ENCODE measurements at regions not wholly inside any gene's neighbourhood (a gene's known extent, or its start where the extent isn't known, plus 50 kb on each side); places are given as distances from the start of the nearest gene placed in this dataset.

DNA sequence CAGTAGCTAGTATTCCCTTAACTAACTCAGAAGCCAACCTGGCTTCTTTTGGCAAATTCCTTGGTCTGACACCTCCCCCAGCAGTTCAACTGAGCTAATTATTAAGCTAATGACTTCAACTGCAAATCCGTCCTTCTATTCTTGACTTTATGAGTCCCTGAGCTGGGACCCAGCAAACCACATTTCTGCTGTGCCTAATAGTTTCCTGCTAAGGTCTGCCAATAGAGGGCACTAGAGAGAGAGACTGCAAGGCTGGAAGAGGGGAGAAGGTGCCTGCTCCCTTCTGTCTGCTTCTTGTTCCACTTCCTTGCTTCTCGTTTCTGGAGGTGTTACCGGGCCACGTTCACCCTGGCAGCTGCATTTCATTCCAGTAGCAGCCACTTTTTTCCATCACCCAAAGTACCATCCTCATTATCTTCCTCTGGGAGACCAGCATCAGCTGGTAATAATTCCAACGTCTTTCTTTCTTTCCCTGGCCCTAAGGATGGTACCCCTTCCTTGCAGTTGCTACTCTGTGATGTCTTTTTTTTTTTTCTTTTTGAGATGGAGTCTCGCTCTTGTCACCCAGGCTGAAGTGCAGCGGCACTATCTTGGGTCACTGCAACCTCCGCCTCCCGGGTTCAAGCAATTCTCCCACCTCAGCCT, 352.0 kb downstream of the TNS1 start:
- Mint-ChIP-seq H3K4me3 (no peak overlapping the region), H3K27ac (no peak overlapping the region), H3K27me3 (peaks cover 11 to 12% of the 10 kb centered on the region in 2 donors), H3K9me3 (no peaks in the 10 kb centered on the region), H3K4me1 (ENCODE audit: low read depth in 2 of 2) (no peaks in the 10 kb centered on the region), H3K36me3 (no peaks in the 10 kb centered on the region)
- ATAC-seq (no peak), DNase-seq (ENCODE audit: low spot score) (no peak)

DNA sequence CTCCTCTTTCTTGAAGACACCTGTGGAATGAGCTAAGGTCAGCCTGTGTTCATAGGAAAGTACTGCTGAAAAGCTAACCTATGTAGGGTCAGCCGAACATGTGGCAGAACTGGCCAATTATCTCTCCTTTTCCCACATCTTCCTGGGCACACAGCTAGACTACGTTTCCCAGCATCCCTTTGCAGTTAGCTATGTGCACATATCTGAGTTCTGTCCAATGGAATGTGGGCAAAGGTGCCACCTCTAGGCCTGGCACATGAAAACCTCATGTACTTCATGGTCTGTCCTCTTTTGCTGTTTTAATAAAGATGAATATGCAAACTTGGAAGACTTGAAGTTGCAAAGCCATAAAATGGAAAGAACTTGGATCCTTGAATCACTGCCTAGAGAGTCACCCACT, 352.6 kb downstream of the TNS1 start:
- DNase-seq (ENCODE audit: low spot score) (no peak), ATAC-seq (no peak)
- Mint-ChIP-seq H3K4me3 (no peak overlapping the region), H3K36me3 (no peaks in the 10 kb centered on the region), H3K27me3 (peaks cover 10 to 14% of the 10 kb centered on the region in 2 donors), H3K4me1 (ENCODE audit: low read depth in 2 of 2) (no peaks in the 10 kb centered on the region), H3K27ac (no peak overlapping the region), H3K9me3 (no peaks in the 10 kb centered on the region)

DNA sequence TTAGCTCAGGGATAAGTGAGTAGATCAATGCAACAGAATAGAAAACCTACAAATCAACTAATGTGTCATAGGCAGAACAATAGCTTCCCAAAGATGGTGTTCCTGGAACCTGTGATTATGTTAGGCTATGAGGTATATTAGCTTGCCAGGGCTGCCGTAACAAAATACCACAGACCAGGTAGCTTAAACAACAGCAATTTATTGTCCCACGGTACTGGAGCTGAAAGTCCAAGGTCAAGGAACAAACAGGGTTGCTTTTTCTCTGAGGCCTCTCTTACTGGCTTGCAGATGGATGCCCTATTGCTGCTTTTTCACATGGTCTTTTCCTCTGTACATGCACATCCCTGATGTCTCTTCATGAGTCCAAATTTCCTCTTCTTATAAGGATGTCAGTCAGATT, 354.9 kb downstream of the TNS1 start:
- ATAC-seq: no peak
- Mint-ChIP-seq H3K27me3 (peaks cover 10 to 14% of the 10 kb centered on the region in 2 donors), H3K4me3 (no peak overlapping the region), H3K4me1 (ENCODE audit: low read depth in 2 of 2) (no peaks in the 10 kb centered on the region), H3K36me3 (no peaks in the 10 kb centered on the region), H3K9me3 (no peaks in the 10 kb centered on the region), H3K27ac (no peak overlapping the region)
- DNase-seq (ENCODE audit: low spot score): no peak

DNA sequence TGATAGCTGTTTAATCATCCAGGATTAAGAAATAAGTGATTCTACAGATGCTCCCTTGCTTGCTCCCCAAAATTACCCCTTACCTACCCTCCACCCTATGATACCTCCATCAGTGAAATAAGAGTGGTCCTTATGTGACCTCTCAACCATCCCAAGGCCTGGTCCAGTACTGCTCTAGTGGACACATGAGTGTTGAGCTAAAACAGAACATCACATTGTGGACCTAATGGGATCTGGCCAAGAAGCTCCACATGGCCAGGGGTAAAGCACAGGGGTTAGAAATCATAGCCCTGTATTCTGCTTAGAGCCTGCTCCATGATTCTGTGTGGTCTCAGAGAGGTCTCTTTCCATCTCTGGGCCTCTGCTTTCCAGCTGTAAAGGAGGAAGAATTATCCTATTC, 355.6 kb downstream of the TNS1 start:
- Mint-ChIP-seq H3K4me1 (ENCODE audit: low read depth in 2 of 2) (no peaks in the 10 kb centered on the region), H3K4me3 (no peak overlapping the region), H3K9me3 (no peaks in the 10 kb centered on the region), H3K27me3 (peaks cover 10 to 14% of the 10 kb centered on the region in 2 donors), H3K27ac (no peak overlapping the region), H3K36me3 (no peaks in the 10 kb centered on the region)
- DNase-seq (ENCODE audit: low spot score) (no peak), ATAC-seq (no peak)

DNA sequence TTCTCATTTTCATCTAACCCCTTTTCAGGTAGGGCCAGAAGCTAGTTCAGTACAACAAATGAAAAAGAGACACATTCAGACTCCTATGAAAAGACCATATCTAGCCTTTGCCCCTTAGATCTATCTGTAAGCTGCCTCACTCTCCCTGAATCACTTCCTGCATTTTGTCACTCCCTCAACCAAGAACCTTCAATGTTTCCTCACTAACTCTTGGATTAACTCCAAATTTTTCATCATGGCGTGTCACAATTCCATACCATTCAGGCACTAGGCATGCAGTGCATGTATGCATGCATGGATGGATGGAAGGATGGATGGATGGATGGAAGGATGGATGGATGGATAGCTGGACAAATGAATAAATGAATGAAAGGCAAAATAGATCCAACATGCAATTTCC, 356.9 kb downstream of the TNS1 start:
- peaks cover 10 to 14% of the 10 kb centered on the region in 2 donors for H3K27me3 Mint-ChIP-seq
- H3K36me3 Mint-ChIP-seq: no peaks in the 10 kb centered on the region
- ATAC-seq (no peak), DNase-seq (ENCODE audit: low spot score) (no peak)
- H3K4me3 Mint-ChIP-seq: no peak overlapping the region
- no peaks in the 10 kb centered on the region for H3K9me3 Mint-ChIP-seq
- no peaks in the 10 kb centered on the region for H3K4me1 Mint-ChIP-seq (ENCODE audit: low read depth in 2 of 2)
- no peak overlapping the region for H3K27ac Mint-ChIP-seq

DNA sequence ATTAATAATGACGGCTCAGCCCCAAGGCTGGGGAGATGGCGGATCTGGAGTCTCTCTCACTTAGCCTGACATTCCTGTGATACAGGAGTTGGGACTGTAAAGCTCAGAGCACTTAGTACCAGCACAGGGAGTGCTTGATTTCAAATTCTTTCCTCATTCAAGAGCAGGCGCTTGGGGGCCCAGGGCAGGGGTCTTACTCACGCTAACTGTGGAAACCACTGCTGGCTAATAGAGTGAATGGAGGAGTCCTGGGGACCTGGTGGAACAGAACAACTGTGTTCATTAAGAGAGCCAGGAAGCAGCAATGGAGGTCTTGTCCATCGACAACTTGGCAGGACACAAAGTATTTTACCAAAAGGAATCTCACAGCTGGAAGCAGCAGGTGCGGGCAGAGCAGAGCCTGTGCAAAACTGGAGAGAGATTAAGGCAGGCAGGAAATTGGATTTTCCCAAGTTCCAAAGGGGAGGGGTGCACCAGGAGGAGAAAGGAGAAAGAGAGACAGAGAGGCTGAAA, 358.9 kb downstream of the TNS1 start:
- H3K4me1 Mint-ChIP-seq (ENCODE audit: low read depth in 2 of 2): no peaks in the 10 kb centered on the region
- peaks cover 13 to 15% of the 10 kb centered on the region in 2 donors for H3K27me3 Mint-ChIP-seq
- no peak overlapping the region for H3K27ac Mint-ChIP-seq
- ATAC-seq (no peak), DNase-seq (ENCODE audit: low spot score) (no peak)
- H3K36me3 Mint-ChIP-seq: no peaks in the 10 kb centered on the region
- no peak overlapping the region for H3K4me3 Mint-ChIP-seq
- H3K9me3 Mint-ChIP-seq: no peaks in the 10 kb centered on the region

DNA sequence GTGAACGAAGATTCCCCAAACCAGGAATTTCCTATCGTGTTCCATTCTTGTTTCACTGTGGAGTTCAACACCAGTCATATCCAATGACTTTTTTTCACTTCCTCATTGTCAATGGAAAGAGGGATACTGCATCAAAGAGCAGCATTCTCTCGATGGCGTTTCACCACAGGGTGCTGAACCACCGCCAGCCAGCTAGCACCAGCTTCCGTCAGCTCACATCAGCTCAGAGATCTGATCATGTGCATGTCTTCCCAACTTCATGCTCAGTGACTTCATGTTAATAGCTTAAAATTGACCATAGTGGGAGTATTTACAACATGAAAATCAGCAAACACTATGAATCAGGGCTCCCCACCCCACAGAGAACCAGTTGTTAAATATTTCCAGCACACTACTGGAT, 359.9 kb downstream of the TNS1 start:
- H3K4me1 Mint-ChIP-seq (ENCODE audit: low read depth in 2 of 2): no peaks in the 10 kb centered on the region
- ATAC-seq (no peak), DNase-seq (ENCODE audit: low spot score) (no peak)
- no peak overlapping the region for H3K4me3 Mint-ChIP-seq
- H3K27me3 Mint-ChIP-seq: peaks cover 10 to 13% of the 10 kb centered on the region in 2 donors
- H3K27ac Mint-ChIP-seq: no peak overlapping the region
- no peaks in the 10 kb centered on the region for H3K36me3 Mint-ChIP-seq
- H3K9me3 Mint-ChIP-seq: no peaks in the 10 kb centered on the region

DNA sequence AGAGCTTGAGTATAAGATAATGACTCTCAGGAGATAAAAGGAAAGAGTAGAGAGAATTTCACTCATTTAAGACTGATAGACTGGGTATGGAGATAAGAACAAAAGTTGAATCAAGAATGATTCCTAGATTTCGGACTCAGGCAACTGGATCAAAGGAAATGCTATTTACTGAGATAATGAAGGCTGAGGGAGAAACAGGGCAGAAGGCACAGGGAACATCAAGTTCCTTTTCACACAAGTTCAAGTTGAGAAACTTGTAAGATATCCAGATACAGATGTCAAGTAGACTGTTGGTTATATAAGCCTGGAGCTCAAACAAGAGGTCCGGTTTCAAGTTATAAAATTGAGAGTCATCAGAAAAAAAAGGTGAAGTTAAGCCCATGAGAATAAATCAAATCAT, 360.8 kb downstream of the TNS1 start:
- ATAC-seq: no peak
- no peak overlapping the region for H3K4me3 Mint-ChIP-seq

DNA sequence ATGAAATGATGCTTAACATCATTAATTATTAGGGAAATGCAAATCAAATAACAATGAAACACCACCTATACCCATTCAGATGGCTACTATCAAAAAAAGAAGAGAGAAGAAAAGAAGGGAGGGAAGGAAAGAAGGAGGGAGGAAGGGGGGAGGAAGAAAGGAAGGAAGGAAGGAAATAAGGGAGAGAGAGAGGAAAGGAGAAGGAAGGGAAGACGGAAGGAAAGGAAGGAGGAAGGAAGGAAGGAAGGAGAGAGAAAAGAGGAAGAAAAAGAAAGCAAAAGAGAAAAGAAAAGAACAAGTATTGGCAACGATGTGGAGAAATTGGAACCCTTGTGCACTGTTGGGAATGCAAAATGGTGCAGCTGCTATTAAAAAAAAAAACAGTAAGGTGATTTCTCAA, 363.3 kb downstream of the TNS1 start:
- Mint-ChIP-seq H3K4me3 (no peak overlapping the region), H3K36me3 (no peaks in the 10 kb centered on the region), H3K9me3 (no peaks in the 10 kb centered on the region), H3K27me3 (peaks cover 8 to 17% of the 10 kb centered on the region in 2 donors), H3K4me1 (ENCODE audit: low read depth in 2 of 2) (no peaks in the 10 kb centered on the region), H3K27ac (no peak overlapping the region)
- ATAC-seq (no peak), DNase-seq (ENCODE audit: low spot score) (no peak)

More for the DNA sequence above, 360.8 kb downstream of the TNS1 start:
- DNase-seq (ENCODE audit: low spot score): no peak
- peaks cover 5 to 13% of the 10 kb centered on the region in 2 donors for H3K27me3 Mint-ChIP-seq
- no peak overlapping the region for H3K27ac Mint-ChIP-seq
- no peaks in the 10 kb centered on the region for H3K9me3 Mint-ChIP-seq
- no peaks in the 10 kb centered on the region for H3K36me3 Mint-ChIP-seq
- H3K4me1 Mint-ChIP-seq (ENCODE audit: low read depth in 2 of 2): no peaks in the 10 kb centered on the region

DNA sequence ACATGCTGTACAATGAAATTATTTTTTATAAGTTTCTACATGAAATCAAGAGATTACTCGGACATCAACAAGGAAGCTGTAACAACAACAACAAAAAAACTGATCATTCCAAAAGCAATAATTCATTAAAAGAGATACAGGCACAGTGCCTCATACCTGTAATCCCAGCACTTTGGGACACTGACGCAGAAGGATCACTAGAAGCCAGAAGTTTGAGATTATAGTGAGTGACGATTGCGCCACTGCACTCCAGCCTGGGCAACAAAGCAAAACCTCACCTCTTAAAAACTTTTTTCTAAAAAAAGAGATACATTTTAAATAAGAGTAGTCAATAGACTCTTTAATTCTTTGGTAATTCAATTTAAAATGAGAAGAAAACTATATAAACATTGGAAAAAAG, 364.3 kb downstream of the TNS1 start:
- Mint-ChIP-seq H3K4me3 (no peak overlapping the region), H3K9me3 (no peaks in the 10 kb centered on the region), H3K27me3 (peaks cover 8 to 22% of the 10 kb centered on the region in 2 donors), H3K36me3 (no peaks in the 10 kb centered on the region), H3K27ac (no peak overlapping the region), H3K4me1 (ENCODE audit: low read depth in 2 of 2) (no peaks in the 10 kb centered on the region)
- ATAC-seq (no peak), DNase-seq (ENCODE audit: low spot score) (no peak)

DNA sequence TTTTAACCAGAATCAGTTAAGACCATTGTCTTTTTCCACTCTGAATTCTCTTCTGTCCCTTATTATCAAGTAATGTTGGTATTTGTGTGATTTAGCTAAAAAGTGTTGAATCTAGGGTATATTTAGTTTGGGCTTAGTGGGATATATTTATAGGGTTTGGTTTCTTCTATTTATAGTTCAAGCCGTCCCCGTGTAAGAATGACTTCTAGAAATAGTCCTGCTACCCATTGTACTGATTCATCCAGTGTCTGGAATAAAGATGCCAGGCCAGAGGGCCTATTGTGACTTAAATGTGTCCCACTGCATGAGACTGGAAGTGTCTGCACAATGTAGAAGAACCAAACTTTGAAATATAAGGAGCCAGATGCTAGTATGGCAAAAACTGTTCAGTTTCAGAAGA, 364.8 kb downstream of the TNS1 start:
- DNase-seq (ENCODE audit: low spot score): no peak
- Mint-ChIP-seq H3K4me3 (no peak overlapping the region), H3K4me1 (ENCODE audit: low read depth in 2 of 2) (no peaks in the 10 kb centered on the region), H3K9me3 (no peaks in the 10 kb centered on the region), H3K27me3 (peaks cover 8 to 22% of the 10 kb centered on the region in 2 donors), H3K36me3 (no peaks in the 10 kb centered on the region), H3K27ac (no peak overlapping the region)
- ATAC-seq: no peak

DNA sequence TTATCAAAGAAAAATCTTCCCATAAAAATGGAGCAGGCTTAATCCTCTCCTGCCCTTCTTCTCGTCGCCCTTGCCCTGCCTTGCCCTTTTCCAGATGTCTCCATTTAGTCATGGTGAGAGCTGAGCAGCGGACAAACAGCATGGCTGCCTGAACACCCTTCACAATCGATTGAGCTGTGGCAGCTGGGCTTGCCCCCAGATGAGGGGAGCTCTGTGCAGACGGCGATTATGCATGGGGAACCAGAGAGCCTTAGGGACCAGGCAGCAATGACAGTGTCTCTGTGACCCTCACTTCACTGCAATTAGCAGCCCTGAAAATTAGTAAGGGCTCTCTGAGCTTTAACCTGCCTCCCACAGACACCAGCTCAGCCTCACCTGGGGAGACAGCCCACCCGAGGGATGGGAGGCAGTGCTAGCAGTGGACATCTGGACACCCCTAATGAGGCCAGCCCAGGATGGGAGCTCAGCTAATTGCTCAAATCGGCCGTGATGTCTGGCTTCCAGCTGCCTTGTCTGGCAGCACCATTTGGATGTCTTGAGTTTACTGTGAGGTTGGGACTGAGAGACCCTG, 365.7 kb downstream of the TNS1 start:
- H3K4me1 Mint-ChIP-seq (ENCODE audit: low read depth in 2 of 2): no peaks in the 10 kb centered on the region
- ATAC-seq (no peak), DNase-seq (ENCODE audit: low spot score) (no peak)
- H3K27me3 Mint-ChIP-seq: peaks cover 8 to 22% of the 10 kb centered on the region in 2 donors
- no peak overlapping the region for H3K27ac Mint-ChIP-seq
- no peaks in the 10 kb centered on the region for H3K9me3 Mint-ChIP-seq
- no peak overlapping the region for H3K4me3 Mint-ChIP-seq
- H3K36me3 Mint-ChIP-seq: no peaks in the 10 kb centered on the region

DNA sequence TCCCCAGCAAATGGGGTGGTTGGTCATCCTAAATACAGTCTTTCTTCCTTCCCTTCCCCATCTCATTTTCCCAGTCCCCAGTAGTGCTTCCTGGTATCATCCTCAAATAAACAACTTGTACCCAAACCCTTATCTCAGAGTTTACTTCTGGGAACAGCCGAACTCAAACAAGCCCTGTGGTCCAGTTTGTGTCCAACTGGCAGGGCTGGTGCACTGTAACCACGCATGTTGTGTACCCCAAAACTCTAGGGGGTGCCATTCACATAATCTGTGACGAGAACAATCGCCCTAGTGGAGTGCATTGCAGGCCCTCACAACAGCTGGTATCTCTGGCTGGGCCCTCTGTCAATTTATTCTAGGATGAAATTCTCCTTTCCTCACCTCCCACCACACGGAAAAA, 366.2 kb downstream of the TNS1 start:
- Mint-ChIP-seq H3K4me3 (no peak overlapping the region), H3K36me3 (no peaks in the 10 kb centered on the region), H3K9me3 (no peaks in the 10 kb centered on the region), H3K27me3 (peaks cover 8 to 22% of the 10 kb centered on the region in 2 donors), H3K27ac (no peak overlapping the region), H3K4me1 (ENCODE audit: low read depth in 2 of 2) (no peaks in the 10 kb centered on the region)
- DNase-seq (ENCODE audit: low spot score) (no peak), ATAC-seq (no peak)

DNA sequence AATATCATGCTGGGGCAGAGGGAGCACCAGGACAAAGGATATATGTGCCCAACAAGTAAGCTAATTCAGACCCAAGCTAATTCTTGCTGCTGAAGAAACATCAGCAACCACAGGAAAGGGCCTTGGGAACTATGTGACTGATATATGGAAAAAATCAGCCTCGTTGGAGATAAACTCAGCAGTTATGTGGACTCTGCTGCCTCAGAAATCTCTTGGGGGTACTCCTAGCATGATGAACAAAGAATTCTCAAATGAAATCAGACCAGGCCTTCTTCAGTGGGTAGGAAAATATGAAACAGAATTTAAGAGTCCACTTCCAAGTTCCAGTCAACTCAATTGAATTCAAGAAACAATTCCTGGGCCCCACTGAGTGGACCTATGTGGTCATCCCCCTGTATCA, 367.9 kb downstream of the TNS1 start:
- ATAC-seq: no peak
- no peak for DNase-seq (ENCODE audit: low spot score)
- no peaks in the 10 kb centered on the region for H3K9me3 Mint-ChIP-seq
- no peak overlapping the region for H3K4me3 Mint-ChIP-seq
- H3K27ac Mint-ChIP-seq: no peak overlapping the region
- no peaks in the 10 kb centered on the region for H3K4me1 Mint-ChIP-seq (ENCODE audit: low read depth in 2 of 2)
- no peaks in the 10 kb centered on the region for H3K36me3 Mint-ChIP-seq
- peaks cover 8 to 29% of the 10 kb centered on the region in 2 donors for H3K27me3 Mint-ChIP-seq

DNA sequence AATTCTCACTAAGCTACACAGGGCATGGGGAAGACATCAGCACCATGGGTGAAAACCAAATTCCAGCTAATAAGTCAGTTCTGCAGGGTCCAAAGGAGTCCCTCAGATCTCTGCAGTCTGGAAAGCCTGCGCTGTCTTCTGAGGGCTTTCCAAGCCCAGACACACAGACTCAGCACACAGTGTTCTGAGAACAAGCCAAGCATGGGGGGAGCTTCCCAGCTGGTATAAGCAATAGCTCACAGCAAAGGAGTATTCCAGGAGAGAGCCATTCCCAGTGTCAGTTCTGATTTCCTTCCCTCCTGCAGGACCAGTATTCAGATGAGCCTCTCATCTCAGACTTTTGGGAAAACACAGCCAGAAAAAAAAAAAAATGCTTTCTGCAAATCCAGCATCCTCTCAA, 370.8 kb downstream of the TNS1 start:
- H3K9me3 Mint-ChIP-seq: no peaks in the 10 kb centered on the region
- H3K36me3 Mint-ChIP-seq: no peaks in the 10 kb centered on the region
- DNase-seq (ENCODE audit: low spot score) (no peak), ATAC-seq (no peak)
- H3K27me3 Mint-ChIP-seq: peaks cover 4 to 23% of the 10 kb centered on the region in 2 donors
- H3K27ac Mint-ChIP-seq: no peak overlapping the region
- H3K4me1 Mint-ChIP-seq (ENCODE audit: low read depth in 2 of 2): no peaks in the 10 kb centered on the region
- no peak overlapping the region for H3K4me3 Mint-ChIP-seq
